Left lobe of liver (tissue), 2 donors: ENCODE measurements at regions not wholly inside any gene's neighbourhood (a gene's known extent, or its start where the extent isn't known, plus 50 kb on each side); places are given as distances from the start of the nearest gene placed in this dataset.
"Not testable (repeated sequence)": the region's sequence is repeated elsewhere in the genome, so short reads cannot be mapped to it uniquely, and the experiment has no call there.

Source experiments
- ATAC-seq: fragments of 200-7000 bp; cut with Tn5 transposase; one replicate; pipeline ENCODE4 v1.9.1; 2020; ENCODE audit warnings: mild to moderate bottlenecking, moderate library complexity
- DNase-seq: peaks from one replicate; pipeline ENCODE4 v3.0.0-alpha.2; 2020; ENCODE audit warnings: low spot score
- donor health status: DM: no; HTN: no; CAD: no; lungs with moderate emphysema.
- donor health status: DM: no; HTN: yes; CAD: no.

GRCh38 chr16:9141813-9142212 lies 50.4 kb downstream of the HAPSTR1 start:
- DNase-seq: no peak
- no peak for ATAC-seq

GRCh38 chr16:9144106-9144505 lies 52.7 kb downstream of the HAPSTR1 start:
- DNase-seq (no peak), ATAC-seq (no peak)

- DNase-seq (no peak), ATAC-seq (no peak)
Observed at GRCh38 chr16:9148374-9149015, 57.1 kb downstream of the HAPSTR1 start.

DNA sequence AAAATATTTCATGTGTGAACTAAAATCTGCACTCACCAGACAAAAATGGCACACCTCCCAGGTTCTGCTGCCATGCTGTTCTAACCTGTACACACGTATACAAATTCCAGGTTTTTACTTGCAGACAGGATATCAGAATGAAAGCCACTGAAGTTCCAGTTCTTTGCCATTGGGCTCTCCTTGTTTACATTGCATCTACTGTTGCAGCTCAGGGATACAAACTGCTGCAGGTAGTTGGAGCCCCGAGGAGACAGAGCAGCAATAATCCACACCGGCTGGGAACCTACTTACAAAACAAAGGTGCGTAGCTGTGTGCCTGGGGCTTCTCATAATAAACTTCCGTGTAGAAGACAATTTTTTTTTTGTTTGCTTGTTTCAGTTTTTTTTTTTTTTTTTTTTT lies 59.6 kb downstream of the HAPSTR1 start:
- ATAC-seq: no peak
- no peak for DNase-seq

- ATAC-seq: no peak
- DNase-seq: no peak
Observed at GRCh38 chr16:9151597-9151996, 60.2 kb downstream of the HAPSTR1 start.

- ATAC-seq (no peak), DNase-seq (no peak)
Observed at GRCh38 chr16:9152649-9153501, 61.4 kb downstream of the HAPSTR1 start.

GRCh38 chr16:9153502-9153864 lies 62.0 kb downstream of the HAPSTR1 start:
- ATAC-seq: no peak

DNA sequence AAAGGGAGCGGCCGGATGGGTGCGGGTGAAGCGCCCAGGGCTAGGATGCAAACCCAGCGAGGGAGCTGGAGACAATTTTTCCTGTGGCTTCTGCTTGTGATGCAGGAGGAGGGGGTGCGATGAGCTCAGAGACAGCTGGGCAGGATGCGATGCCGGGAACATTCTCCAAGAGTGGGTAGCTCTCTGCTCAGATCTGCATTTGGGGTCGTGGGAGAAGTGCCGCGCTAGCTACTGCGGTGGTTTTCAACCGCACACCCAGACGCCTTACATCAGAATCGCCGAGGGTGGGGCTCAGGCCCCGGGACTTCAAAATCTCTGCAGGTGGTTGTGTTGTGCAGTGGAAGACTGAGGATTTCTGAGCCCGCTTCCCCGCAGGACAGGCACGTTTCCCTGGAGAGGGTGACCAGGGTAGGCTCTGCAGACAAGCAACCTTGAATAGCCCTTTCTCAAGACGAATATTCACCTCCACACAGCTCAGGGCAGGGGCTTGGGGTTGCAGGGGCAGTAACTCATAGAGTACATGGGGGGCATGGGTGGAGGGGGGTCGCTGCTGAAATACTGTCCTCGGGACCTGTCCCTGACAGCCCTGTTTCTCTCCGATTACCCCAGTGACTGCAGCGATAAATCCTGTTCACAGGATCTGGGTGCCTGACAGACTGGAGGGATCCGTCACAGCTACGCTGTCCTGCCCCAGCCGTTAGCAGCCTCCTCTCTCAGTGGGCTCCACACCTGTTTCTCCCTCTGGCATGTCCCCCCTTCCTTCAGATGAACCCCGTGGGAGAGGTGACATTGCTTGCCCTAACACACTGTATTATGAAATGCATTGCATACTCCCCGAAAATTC lies 63.3 kb downstream of the HAPSTR1 start:
- DNase-seq: no peak

More at GRCh38 chr16:9153502-9153864, 62.0 kb downstream of the HAPSTR1 start:
- no peak for DNase-seq

GRCh38 chr16:9155871-9156270 lies 64.4 kb downstream of the HAPSTR1 start:
- DNase-seq: no peak
- no peak for ATAC-seq

More for the DNA sequence above, 63.3 kb downstream of the HAPSTR1 start:
- ATAC-seq: no peak

DNA sequence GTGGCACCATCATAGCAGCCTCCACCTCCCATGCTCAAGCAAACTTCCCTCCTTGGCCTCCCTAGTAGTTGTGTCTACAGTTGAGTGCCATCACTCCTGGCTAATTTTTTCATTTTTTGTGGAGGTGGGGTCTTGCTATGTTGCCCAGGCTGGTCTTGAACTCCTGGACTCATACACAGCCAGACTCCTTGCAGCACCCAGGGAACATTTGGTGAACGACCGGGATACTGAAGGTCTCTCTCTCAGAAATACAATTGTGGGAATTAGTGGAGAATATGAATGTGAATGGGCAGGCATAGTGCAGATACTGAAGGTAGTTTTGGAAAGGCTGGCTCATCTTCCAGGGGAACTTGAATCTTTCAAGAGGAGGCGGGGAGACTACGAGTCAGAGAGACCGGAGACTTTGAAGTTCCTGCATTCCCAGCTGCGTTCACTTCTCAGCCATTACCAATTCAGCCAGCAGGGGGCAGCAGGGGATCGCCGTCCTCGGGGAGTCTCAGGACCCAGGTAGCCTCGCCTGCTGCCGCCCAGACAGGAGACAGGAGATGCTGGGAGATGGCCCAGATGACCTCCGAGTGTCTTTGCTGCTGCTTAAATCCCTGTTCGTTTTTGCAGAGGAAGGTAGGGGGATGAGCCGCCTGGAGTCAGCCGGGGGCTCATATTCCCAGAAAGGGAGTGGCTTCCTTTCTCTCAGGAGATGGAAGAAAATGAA lies 68.6 kb downstream of the HAPSTR1 start:
- DNase-seq: peak; percentile 60
- ATAC-seq: peak; percentile 98

DNA sequence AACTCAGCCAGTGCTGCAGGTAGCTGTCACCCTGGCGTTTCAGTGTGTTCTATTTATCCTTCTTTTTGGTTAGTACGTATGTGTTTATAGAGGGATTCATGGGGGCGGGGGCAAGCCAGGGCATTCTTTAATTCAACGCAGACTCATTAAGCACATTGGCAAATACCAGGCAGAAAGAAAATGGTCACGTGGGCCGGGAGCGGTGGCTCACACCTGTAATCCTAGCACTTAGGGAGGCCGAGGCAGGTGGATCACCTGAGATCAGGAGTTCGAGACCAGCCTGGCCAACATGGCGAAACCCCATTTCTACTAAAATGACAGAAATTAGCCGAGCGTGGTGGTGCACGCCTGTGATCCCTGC lies 69.1 kb downstream of the HAPSTR1 start:
- DNase-seq (no peak), ATAC-seq (no peak)

GRCh38 chr16:9165681-9166080 lies 74.2 kb downstream of the HAPSTR1 start:
- DNase-seq (no peak), ATAC-seq (no peak)

- not testable (repeated sequence) for ATAC-seq, DNase-seq
Observed at GRCh38 chr16:9166326-9166993, 75.0 kb downstream of the HAPSTR1 start.

- ATAC-seq (no peak), DNase-seq (no peak)
Observed at GRCh38 chr16:9169094-9169493, 77.7 kb downstream of the HAPSTR1 start.

DNA sequence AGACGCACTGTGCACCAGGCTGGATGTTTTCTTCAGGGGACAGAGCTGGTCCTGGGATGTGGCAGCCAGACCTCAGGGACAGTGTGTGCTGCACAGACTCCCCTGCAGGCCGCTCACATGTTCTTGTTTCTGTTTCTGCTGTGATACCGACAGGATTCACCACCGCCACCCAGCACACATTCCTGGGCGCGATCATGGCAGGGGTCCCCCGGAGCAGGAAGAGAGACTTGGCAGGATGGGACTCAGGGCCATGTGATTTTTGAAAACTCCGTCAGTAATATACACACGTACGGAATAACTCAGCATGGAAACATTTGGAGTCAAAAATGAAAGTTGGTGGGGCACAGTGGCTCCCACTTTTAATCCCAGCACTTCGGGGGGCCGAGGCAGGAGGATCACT lies 79.0 kb downstream of the HAPSTR1 start:
- ATAC-seq (no peak), DNase-seq (no peak)

GRCh38 chr16:9176547-9177418 lies 85.3 kb downstream of the HAPSTR1 start:
- ATAC-seq (no peak), DNase-seq (no peak)

DNA sequence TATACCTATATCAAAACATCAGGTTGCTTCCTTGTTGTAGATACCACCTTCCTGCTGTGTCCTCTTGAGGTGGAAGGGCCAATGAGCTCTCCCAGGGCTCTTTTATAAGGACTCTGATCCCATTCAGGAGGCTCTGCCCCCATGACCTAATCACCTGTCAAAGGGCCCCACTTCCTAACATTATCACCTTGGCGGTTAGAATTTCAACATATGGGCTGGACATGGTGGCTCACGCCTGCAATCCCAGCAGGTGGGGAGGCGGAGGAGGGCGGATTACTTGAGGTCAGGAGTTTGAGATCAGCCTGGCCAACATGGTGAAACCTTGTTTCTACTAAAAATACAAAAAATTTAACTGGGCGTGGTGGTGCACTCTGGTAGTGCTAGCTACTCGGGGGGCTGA lies 86.4 kb downstream of the HAPSTR1 start:
- ATAC-seq (no peak), DNase-seq (no peak)

- DNase-seq (no peak), ATAC-seq (no peak)
Observed at GRCh38 chr16:9183682-9184353, 92.4 kb downstream of the HAPSTR1 start.

- no peak for ATAC-seq
Observed at GRCh38 chr16:9184354-9184690, 92.9 kb downstream of the HAPSTR1 start.

More at GRCh38 chr16:9184354-9184690, 92.9 kb downstream of the HAPSTR1 start:
- no peak for DNase-seq
